ENCODE measurements at regions not wholly inside any gene's neighbourhood (a gene's known extent, or its start where the extent isn't known, plus 50 kb on each side); places are given as distances from the start of the nearest gene placed in this dataset.

GRCh38 chr17:26963163-26963503 lies 330.8 kb upstream of the WSB1 start:
- TF ChIP-seq POLR2A (IDR thresholded peaks at IDR 0.05) (no peak), CTCF (IDR thresholded peaks at IDR 0.05) (no peak)
